Ureter (tissue), 1 donor: ENCODE measurements at regions not wholly inside any gene's neighbourhood (a gene's known extent, or its start where the extent isn't known, plus 50 kb on each side); places are given as distances from the start of the nearest gene placed in this dataset.

Experiments used
- DNase-seq: peaks from one replicate; pipeline ENCODE4 v3.0.0-alpha.2; 2020; ENCODE audit warnings: low spot score
- donor health status: DM: yes; HTN: yes; CAD: no.

GRCh38 chr4:1463088-1463926 lies 57.1 kb upstream of the NKX1-1 start:
- peak; percentile 38 for DNase-seq

GRCh38 chr4:1462768-1463075 lies 56.5 kb upstream of the NKX1-1 start:
- no peak for DNase-seq

GRCh38 chr4:1462009-1462767 lies 55.9 kb upstream of the NKX1-1 start:
- no peak for DNase-seq

GRCh38 chr4:1460967-1461868 lies 55.0 kb upstream of the NKX1-1 start:
- no peak for DNase-seq

GRCh38 chr4:1459722-1460511 lies 53.7 kb upstream of the NKX1-1 start:
- no peak for DNase-seq

GRCh38 chr4:1459081-1459721 lies 53.0 kb upstream of the NKX1-1 start:
- DNase-seq = no peak

GRCh38 chr4:1458581-1458980 lies 52.3 kb upstream of the NKX1-1 start:
- DNase-seq = no peak
